ENCODE measurements at regions not wholly inside any gene's neighbourhood (a gene's known extent, or its start where the extent isn't known, plus 50 kb on each side); places are given as distances from the start of the nearest gene placed in this dataset.

GRCh38 chr20:4632876-4633275, 53.4 kb upstream of the PRNP start:
- no peak for TF ChIP-seq TARDBP (IDR thresholded peaks at IDR 0.05)
- TF ChIP-seq ARNT (IDR thresholded peaks at IDR 0.05): no peak
- no peak for TF ChIP-seq ELF4 (IDR thresholded peaks at IDR 0.05)
- TF ChIP-seq FOXK2 (IDR thresholded peaks at IDR 0.05): no peak
- no peak for TF ChIP-seq FOXA1 (IDR thresholded peaks at IDR 0.05)
